SK-N-MC (cell line): ENCODE measurements at regions not wholly inside any gene's neighbourhood (a gene's known extent, or its start where the extent isn't known, plus 50 kb on each side); places are given as distances from the start of the nearest gene placed in this dataset.

Experiments used
- EZH2 ChIP-seq: fragments of 200-600 bp; sonication (generic); IDR thresholded peaks from one replicate; pipeline ENCODE4 v1.6.1; 2017; ENCODE audit warnings: antibody characterized with exemption
- FOXP2 ChIP-seq: optimal IDR thresholded peaks from 2 replicates; pipeline ENCODE3; 2011; ENCODE audit warnings: mild to moderate bottlenecking, moderate library complexity; ENCODE audit not compliant: insufficient read depth; ENCODE audit errors: extremely low read length, control extremely low read depth
- POLR2AphosphoS5 ChIP-seq: IDR thresholded peaks from 2 replicates; pipeline ENCODE4 v1.6.1; 2012; ENCODE audit warnings: mild to moderate bottlenecking, low read depth, low read length, borderline replicate concordance

- TF ChIP-seq POLR2AphosphoS5 (no peak), EZH2 (no peak), FOXP2 (no peak)
These were observed 67.4 kb upstream of the ASCC3 start for GRCh38 chr6:100948381-100949133.
